ENCODE measurements at regions not wholly inside any gene's neighbourhood (a gene's known extent, or its start where the extent isn't known, plus 50 kb on each side); places are given as distances from the start of the nearest gene placed in this dataset.

DNA sequence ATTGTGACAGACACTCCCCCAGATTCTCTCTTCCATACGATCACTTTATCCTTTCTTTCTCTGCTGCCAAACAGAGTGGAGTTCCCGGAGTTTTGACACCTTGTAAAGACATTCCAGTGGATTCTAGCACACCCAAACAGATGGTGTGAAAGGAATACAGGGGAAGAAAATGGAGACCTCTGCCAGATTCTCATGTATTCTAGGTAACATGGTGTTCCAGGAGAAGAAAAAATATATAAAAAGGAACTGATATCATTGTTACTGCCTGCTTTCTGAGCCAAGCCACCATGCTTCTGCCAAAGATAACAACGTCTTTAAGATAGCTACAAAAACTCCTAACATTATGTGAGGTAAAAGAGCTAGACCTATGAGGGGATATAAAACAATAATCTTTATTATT is 136.5 kb downstream of the TXNL1 start (continued):
- TF ChIP-seq, protein P1, sequence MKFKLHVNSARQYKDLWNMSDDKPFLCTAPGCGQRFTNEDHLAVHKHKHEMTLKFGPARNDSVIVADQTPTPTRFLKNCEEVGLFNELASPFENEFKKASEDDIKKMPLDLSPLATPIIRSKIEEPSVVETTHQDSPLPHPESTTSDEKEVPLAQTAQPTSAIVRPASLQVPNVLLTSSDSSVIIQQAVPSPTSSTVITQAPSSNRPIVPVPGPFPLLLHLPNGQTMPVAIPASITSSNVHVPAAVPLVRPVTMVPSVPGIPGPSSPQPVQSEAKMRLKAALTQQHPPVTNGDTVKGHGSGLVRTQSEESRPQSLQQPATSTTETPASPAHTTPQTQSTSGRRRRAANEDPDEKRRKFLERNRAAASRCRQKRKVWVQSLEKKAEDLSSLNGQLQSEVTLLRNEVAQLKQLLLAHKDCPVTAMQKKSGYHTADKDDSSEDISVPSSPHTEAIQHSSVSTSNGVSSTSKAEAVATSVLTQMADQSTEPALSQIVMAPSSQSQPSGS (IDR thresholded peaks at IDR 0.05; ENCODE audit: low read length), result no peak
- TF ChIP-seq CREB1 (IDR thresholded peaks at IDR 0.05) (no peak), CBX5 (IDR thresholded peaks at IDR 0.05; ENCODE audit: low read depth, low read length) (no peak)
- TF ChIP-seq, protein P2, sequence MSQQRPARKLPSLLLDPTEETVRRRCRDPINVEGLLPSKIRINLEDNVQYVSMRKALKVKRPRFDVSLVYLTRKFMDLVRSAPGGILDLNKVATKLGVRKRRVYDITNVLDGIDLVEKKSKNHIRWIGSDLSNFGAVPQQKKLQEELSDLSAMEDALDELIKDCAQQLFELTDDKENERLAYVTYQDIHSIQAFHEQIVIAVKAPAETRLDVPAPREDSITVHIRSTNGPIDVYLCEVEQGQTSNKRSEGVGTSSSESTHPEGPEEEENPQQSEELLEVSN (IDR thresholded peaks at IDR 0.05), result no peak

Data from H1 (cell line).